ENCODE measurements at regions not wholly inside any gene's neighbourhood (a gene's known extent, or its start where the extent isn't known, plus 50 kb on each side); places are given as distances from the start of the nearest gene placed in this dataset.

GRCh38 chr5:60458666-60459065 lies 241.3 kb downstream of the DEPDC1B start:
- TF ChIP-seq TAF1 (IDR thresholded peaks at IDR 0.05; ENCODE audit: borderline replicate concordance, insufficient read depth, low read length): no peak
- TF ChIP-seq POLR2AphosphoS5 (IDR thresholded peaks at IDR 0.05; ENCODE audit: low read depth, low read length): no peak
- TF ChIP-seq SIN3A (IDR thresholded peaks at IDR 0.05; ENCODE audit: borderline replicate concordance, insufficient read depth, low read length): no peak
